Activated CD8-positive, alpha-beta memory T cell treated with anti-CD3 and anti-CD28 coated beads for 36 hours (primary cell): ENCODE measurements at regions not wholly inside any gene's neighbourhood (a gene's known extent, or its start where the extent isn't known, plus 50 kb on each side); places are given as distances from the start of the nearest gene placed in this dataset.

Experiments used
- CTCF ChIA-PET: fragments of 350-600 bp; sonication (Branson Sonifier 250); formaldehyde crosslinking; loops from one replicate; lab custom pipeline; 2021; ENCODE audit warnings: antibody characterized with exemption; lab: Charles Lee
- POLR2A ChIA-PET: fragments of 350-600 bp; sonication (Branson Sonifier 250); formaldehyde crosslinking; loops from one replicate; lab custom pipeline; 2021; ENCODE audit warnings: antibody characterized with exemption; lab: Charles Lee

DNA sequence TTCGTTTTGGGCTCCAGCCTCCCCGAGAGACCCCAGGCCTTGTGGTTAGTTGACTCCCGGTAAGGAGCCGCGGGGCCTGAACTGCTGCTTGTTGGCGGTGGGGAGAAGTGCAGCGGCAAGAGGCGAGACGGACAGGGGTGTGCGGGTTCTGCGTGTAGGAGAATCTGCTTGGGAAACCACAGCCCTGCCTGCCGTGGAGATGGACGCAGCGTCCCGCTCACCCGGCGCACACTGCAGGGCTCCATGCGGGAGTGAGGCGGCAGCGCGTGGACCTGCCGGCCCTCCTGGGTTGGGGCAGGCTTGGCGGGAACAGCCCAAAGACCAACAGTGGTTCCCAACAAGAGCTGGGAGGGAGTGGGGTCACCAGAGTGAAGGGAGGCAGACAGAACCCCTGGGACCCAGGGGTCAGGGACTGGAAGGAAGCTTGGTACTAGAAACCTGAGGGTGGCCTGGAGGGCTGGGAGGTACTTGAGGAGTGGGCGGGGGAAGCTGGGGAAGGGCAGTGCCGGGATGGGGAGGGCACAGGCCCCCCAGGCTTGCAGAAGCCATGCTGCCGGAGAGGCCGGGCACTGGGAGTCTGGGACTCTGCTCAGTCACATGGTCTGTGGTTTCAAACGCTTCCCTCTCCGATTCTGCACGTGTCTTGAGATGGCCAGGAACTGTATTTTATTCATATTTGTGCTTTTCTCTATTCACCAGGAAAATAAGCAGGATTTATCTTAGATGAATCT lies 70.8 kb downstream of the RGS12 start:
- CTCF ChIA-PET, result no interaction called here

DNA sequence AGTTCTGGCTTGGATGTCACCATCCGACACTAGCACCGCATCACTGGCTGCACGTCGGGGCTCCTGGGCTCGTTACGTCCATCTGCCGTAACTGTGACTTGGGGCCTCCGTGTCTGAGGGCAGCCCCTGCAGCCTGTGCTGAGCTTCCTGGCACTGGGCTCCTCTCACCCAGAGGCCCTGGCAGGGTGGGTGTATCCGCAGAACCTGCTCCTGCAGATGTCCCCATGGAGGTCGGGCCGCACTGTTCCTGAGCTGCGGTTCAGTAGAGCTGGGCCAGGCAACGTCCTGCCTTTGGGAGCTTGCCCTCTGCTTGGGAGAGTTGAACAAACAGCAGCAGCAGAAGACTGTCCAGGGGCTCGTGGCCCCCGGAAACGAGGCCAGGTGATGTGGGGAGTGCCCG lies 71.4 kb downstream of the RGS12 start:
- ChIA-PET POLR2A (no interaction called here), CTCF (no interaction called here)

More for the DNA sequence above, 70.8 kb downstream of the RGS12 start:
- POLR2A ChIA-PET, result no interaction called here

DNA sequence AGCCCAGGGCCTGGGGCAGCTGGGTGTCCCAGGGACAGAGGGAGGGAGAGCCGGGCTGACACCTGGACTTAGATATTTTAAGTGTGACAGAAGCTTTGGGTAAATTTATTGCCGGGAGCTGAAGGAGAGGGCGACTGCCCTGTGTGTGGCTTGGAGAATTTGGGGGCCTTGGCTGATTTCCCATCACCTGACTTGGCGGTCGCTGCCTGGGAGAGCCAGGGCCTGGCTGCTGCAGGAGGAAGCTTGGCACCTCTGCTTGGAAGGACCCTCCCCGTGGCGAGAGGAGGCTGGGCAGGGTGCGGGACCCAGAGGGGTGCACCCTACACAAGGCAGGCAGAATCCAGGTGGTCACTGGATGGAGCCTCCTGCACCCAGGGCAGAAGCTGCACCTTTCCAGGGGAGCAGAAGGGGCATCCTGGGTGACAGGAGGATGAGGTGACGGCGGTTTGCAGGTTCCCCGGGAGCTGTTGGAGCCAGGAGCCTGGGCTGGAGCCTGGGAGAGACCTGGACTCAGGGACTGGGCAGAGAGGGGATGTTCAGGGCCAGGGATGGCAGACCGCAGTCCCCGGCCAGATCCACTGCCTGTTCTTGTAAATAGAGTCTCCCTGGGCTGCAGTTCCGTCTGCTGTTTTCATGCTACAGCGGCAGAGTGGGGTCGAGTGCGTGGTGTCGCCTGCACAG lies 72.0 kb downstream of the RGS12 start:
- ChIA-PET POLR2A (no interaction called here), CTCF (no interaction called here)

DNA sequence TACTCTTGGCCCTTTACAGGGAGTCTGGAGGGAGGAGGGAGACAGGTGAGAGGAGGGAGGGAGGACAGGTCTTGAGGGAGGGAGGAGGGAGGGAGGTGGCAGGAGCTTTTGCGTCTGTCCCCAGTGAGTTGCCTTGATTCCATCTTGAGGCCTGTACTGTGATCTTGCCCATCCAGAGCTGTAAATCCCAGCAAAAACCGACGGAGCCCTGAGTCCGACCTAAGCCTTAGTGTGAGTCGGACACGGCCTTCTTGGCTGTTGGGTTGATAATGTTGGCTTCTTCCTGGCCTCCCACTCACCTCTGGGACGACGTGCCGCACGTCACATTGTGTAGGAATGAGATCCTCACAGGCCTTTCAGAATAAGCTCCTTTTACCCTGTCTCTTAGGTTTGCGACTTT lies 72.5 kb downstream of the RGS12 start:
- ChIA-PET POLR2A (no interaction called here), CTCF (no interaction called here)

DNA sequence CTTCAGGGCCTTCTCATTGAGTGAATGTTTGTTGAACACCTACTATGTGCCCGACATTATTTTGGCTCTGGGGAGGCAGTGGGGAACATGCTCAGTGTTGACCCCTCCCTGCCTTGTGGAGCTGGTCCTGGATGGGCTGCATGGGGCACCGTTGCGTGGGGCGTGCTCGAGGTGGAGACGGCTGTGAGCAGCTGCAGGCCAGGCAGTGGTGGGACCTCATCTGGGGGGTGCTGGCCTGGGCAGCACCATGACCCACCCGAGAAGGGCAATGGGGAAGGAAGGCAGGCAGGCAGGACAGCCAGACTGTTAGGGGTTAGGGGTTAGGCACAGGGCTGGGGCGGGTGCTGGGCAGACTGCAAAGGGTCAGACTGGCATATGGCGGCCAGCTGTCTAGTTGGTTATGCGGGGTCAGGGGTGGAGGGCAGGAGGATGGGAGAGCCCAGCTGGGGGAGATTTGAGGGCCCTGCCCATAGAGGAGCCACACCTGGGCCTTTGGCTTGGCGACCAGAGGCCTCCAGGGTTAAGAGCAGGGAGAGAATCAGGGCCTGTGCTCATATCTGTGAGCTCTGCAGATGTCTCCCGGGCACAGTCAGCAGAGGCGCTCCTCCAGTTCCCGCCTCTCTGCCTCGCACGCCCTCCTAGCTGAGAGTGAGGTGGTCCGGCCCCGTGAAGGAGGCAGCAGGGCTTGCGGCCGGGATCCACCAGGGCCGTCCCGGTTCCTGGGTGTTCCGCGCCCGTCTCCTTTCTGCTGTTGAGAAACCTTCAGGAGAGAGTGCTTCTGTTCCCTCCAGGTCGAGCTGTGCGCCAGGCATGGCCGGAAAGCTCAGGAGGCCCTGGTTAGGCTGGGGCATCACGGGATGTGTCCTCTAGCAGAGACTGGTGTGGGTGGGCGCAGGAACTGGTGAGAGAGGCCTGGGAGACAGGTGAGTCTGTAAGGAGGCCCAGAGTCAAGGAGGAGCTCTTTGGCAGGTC lies 73.3 kb downstream of the RGS12 start:
- CTCF ChIA-PET, result no interaction called here
- POLR2A ChIA-PET, result no interaction called here

DNA sequence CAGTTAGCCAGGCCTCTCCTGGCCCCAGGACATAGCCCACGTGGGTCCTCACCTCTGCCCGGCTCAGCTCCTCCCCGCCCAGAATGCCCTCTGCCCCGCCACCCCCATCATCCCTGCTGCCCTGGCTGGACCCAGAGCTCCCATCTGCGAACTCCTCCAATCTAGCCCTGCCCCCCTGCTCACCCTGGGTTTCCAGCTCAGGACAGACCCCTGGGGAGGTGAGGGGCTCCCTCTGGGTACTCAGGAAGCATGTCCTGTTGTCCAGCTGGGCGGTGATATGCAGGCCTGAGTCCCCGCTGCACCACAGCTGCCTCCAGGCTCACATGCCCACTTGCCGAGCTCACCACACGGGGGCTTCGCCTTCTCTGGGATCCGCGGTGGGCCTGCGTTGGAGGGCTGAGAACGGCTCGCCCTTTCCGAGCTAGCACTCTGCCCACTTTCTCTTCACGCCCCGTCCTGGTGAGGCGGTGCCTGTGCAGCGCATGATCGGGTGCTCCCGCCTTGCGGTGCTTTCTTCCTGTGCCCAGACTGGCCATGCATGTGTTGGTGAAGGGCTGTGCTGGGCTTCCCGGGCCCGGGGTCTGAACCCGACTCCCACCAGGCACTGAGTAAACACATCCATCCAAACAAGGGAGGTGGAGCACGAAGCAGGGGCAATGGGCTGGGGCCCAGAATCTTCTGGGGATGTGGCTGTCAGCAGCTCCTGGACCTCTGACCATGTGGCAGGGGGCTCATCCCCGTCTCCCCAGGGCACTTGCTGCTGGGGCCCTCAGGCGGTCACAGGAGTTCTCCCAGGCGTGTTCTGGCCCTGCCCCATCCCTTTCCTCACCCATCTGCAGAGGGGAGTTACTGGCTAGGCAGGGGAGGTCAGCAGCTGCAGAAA lies 74.3 kb downstream of the RGS12 start:
- ChIA-PET CTCF (no interaction called here), POLR2A (no interaction called here)

DNA sequence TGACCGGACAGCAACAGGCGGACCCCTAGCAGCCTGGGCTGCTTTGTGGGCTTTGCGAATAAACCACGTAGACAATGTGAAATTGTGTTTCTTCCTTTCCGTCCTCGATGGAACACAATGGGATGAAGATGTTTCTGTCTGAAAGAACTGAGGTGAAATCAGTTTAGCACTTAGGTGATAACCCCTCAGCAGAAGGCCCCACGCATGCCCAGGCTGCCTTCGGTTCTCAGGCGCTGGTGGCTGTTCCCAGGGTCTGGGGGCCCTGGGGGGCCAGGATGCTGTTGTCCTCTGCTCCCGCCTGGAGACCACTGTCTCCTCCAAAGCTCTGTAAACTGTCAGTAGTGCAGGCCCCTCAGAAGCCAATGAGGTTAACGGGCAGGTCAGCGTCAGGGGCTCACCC lies 73.9 kb upstream of the HGFAC start:
- CTCF ChIA-PET, result no interaction called here
- POLR2A ChIA-PET, result no interaction called here

DNA sequence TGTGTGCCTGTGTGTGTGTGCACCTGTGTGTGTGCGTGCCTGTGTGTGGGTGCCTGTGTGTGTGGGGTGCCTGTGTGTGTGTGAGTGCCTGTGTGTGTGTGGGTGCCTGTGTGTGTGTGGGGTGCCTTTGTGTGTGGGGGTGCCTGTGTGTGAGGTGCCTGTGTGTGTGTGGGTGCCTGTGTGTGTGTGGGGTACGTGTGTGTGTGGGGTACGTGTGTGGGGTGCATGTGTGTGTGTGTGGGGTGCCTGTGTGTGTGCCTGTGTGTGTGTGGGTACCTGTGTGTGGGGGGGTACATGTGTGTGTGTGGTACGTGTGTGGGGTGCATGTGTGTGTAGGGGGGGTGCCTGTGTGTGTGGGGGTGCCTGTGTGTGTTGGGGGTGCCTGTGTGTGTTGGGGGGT lies 73.4 kb upstream of the HGFAC start:
- CTCF ChIA-PET, result no interaction called here
- POLR2A ChIA-PET, result no interaction called here

DNA sequence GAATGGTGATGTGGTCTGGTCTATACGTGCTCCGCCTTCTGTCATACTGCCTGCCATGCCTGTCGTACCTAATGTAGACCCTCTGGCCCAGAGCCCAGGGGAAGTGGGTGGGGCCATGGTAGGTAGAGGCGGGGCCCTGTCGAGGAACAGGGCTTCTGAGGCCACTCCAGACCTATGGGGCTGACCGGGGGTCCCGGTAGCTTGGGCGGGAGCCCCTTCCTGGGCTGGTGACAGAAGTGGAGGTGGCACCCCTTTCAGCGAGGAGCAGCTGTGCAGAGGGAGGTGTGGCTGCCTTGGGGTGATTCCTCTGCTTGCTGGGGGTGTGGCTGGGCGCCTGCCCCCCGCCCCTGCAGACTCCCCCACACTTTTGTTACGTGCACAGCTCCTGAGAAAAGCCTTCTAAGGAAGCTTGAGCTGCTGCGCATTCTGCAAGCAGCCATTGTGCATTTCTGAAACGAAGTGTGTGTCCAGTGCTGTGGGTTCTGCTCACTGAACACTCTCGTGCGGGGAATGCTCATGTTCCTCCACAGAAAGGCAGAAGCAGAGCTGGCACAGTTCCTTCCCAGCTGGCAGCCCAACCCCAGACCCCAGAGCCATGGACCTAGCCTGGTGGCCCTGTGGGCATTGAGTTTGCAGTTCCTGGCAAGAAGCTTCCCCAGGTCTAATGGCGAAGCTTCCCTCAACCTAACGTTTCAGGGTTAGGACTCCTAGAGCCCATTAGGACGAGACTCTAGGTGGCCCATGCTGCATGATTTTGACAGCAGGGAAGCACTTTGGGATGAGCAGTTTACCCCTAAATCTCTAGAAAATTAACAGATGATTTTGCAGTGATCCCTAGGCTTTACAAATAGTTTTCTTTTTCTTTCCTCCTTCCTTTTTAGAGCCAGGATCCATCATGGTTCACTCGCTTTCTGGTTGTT lies 72.7 kb upstream of the HGFAC start:
- CTCF ChIA-PET, result interaction anchor here (1.3 kb wide), 1 partner anchor 74 kb away, joined by 3 read pairs; no protein-coding TSS in a partner anchor
- POLR2A ChIA-PET, result no interaction called here

DNA sequence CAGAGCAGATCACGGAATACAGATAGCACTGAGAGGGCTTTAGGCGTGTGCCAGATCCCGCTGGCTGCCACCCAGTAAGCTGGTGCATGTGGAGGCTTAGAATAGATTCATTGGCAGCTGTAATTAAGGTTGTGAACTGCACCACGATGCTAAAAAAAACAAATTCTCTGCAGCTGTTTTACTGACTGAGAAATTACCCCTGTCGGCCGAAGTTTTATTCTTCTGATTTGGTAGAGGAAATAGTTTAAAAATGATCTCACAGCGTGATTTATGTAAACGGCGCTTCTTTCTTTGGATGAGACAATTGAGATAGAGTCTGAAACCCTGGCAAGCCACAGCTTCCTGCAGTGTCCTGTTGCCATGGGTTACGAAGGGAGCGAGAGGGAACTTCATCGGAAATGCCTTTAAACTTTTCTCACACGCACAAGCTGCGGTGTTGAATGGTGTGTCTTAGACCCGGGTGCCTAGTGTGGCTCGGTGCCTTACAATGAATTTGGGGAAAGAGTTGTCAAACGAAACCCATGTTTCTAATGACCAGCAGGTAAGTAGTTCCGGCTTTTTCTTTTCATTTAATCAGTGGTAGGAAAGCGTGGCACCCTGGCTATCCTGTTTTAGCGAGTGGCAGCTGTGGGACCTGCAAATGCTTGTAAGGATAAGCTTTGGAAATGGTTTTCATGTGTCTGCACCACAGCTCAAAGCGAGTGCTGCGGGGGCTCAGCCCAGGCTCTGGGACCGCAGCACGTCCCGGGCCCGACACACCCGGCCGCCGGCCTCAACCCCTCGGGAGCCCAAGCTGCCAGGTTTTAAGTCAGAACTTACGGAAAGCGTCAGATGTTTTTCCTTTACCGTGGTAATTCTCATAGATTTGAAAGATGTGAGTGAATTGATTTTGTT lies 71.7 kb upstream of the HGFAC start:
- CTCF ChIA-PET, result interaction anchor here (1.3 kb wide), 1 partner anchor 73 kb away, joined by 3 read pairs; no protein-coding TSS in a partner anchor
- POLR2A ChIA-PET, result no interaction called here

DNA sequence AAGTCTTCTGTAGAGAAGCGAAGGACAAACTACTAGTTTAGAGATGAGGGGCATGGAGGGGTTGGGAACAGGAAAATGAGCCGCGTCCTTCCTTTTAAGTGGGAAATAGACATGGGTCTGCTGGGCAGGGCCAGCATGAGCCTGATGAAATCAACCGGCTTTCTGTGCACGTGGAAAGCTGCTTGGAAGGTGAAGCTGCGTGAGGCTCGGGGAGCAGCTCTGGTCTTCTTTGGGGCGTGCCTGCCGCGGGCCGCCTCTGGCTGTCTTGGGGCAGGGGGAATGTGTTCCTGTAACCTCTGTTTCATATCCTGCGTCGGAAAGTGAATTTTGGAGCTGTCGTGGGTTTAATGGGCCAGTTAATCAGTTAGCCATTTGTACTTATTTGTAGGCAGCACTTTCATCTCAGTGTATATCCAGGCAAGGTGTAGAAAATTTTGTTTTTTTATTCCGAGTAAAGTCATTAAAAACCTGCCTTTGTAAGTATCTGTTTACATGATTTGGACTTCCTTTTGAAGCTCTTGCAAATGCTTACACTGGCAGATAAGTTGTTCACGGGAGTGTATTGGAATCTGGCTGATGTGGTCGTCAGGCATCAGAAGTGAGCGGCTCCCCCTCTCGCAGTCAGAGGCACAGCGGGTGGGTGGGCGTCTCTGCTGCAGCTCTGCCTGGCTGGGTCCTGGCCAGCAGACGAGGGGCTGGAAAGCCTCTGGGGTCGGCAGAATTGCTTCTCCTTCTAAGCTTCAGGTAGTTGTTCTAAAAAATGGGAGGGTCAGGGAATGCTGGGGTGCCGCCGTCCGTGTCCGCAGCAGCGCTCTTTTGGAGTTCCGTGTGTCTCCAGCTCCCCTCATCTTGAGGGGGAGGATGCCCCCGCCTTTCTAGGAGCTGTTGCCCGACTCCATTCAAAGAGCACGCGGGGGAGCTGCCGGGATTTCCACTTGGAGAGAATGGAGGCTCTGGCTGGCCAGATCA lies 70.5 kb upstream of the HGFAC start:
- ChIA-PET CTCF (no interaction called here), POLR2A (no interaction called here)

DNA sequence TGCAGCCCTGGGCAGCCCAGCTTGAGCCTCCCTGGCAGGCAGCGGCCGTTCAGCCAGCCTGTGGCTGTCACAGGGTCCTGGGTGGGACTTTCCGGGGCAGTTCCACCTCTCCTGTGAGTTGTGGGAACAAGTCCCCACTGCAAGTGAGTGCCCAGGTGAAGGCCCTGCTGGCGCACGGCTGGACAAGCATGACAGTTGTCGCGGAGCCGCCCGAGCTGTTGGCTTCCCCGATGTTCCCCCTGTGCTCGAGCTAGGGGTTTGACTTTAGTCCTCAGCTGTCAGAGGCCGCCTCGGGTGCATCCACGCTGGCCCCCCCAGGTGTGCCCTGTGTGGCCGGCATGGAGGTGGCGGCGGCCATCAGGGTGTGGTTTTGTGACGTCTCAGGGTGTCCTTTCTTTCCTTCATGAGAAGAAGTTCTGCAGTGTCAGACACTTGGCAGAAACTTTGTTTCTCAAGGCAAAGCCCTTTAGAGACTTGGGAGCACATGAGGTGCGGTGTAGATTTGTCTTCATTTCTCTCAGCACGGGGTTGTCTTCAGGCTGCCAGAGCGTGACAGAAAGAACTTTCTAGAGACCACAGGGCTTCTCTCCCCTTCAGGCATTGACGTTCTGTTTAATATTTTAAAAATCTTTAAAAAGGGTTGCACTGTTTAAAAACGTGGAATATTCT lies 69.4 kb upstream of the HGFAC start:
- CTCF ChIA-PET, result no interaction called here
- POLR2A ChIA-PET, result no interaction called here

DNA sequence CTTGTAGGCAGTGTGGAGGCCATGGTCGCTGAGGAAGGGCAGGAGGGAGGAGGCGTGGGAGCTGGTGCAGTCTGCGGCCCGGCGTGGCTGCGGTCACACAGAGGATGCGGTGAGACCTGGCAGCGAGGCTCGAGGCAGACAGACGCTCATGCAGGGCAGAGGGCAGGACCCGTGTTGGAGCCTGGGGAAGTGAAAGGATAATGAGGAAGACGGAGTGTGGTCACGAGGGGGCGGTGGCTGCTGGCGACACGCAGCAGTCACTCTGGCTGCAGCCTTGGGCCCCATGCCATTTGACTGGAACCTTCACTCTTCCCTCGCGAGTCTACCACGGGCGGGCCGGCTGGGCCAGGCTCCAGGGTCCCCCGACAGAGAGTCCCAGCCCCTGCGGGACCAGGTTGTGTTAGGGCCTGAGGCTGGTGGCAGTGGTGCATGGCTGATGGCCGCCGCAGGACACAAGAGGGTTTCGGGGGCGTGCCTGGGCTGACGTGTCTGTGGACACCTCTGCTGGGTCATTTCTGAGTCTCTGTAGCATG lies 68.8 kb upstream of the HGFAC start:
- POLR2A ChIA-PET, result no interaction called here
- CTCF ChIA-PET, result no interaction called here

DNA sequence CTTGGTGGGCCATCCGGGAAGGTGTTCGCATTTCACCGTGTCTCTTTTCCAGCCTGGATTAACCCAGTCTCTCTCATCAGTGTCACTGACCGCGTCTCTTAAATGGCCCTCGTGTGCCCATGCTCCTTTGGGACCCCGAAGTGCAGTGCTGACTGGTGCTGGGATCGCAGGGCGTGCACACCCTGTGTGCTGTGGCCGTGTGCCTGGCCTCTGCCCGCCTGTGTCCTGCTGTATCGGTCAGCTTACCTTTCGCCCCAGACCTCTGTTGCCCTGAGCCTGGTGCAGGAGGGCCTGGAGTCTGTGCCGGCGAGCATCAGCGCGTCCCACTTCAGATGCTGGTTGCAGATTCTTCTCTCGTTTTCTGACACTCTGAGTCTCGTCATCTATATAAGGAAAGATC lies 68.3 kb upstream of the HGFAC start:
- CTCF ChIA-PET, result no interaction called here
- POLR2A ChIA-PET, result no interaction called here

DNA sequence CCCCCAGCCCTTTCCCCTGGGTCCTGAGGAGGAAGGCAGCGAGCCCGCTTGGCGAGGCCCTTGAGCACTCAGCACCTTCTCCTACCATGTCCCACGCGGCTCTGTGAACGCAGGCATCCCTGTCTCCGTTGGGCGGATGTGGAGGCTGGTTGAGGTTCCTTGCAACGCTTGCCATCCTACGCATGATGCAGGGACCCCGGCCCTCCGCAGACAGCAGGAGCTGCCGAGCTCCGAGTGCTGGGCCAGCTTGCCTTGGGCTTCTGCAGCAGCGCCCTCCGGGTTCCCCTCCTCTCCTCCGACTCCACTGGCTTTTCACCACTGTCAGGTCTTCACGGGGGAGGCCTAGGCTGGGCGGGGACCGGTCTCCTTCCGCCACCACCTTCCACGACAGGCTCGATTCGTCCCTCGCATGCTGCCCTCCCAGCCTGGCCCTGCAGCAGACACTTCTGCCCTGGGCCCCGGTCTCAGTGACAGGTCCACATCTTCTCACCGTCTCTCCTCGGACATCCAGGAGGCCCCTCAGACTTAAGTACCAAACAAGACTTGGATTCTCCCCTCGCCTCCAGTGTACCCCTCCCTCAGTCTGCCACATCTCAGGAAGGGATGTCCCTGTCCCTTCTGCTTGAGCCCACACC lies 67.6 kb upstream of the HGFAC start:
- POLR2A ChIA-PET, result no interaction called here
- CTCF ChIA-PET, result no interaction called here
